PC-3 (cell line): ENCODE measurements at regions not wholly inside any gene's neighbourhood (a gene's known extent, or its start where the extent isn't known, plus 50 kb on each side); places are given as distances from the start of the nearest gene placed in this dataset.

ENCODE experiments used
- ATAC-seq: fragments of 200-7000 bp; cut with Tn5 transposase; 2 replicates; pipeline ENCODE4 v1.9.1; 2020; ENCODE audit warnings: mild to moderate bottlenecking, moderate library complexity
- BruUV-seq: library from RNA; stranded (reverse); fragments of 400-500 nt; replicated peaks from 2 replicates; lab custom pipeline; 2021; lab: Mats Ljungman, UMichigan
- CTCF ChIA-PET: fragments of 300-600 bp; sonication (Branson Sonifier 250); formaldehyde crosslinking; loops from one replicate; lab custom pipeline; 2022; ENCODE audit warnings: antibody characterized with exemption; lab: Charles Lee
- POLR2A ChIA-PET: fragments of 300-600 bp; sonication (Branson Sonifier 250); formaldehyde crosslinking; loops from one replicate; lab custom pipeline; 2022; ENCODE audit warnings: antibody characterized with exemption; ENCODE audit not compliant: unreplicated experiment; lab: Charles Lee
- DNase-seq: peaks from one replicate; pipeline ENCODE4 v3.0.0-alpha.2; 2015
- H2AFZ ChIP-seq: fragments of 300-600 bp; sonication (generic); 2 replicates; pipeline ENCODE4 v1.6.0; 2016; ENCODE audit warnings: antibody characterized with exemption, low read length
- H3F3A ChIP-seq: fragments of 300-600 bp; sonication (generic); one replicate; pipeline ENCODE4 v1.6.0; 2017; ENCODE audit warnings: antibody characterized with exemption, low read length, control low read depth, mild to moderate bottlenecking; ENCODE audit not compliant: unreplicated experiment
- H3K27ac ChIP-seq: fragments of 300-600 bp; sonication (generic); 2 replicates; pipeline ENCODE4 v1.5.1; 2016; ENCODE audit warnings: mild to moderate bottlenecking, low read length
- H3K27me3 ChIP-seq: fragments of 300-600 bp; sonication (generic); 2 replicates; pipeline ENCODE4 v1.6.1; 2016; ENCODE audit warnings: low read length, mixed read lengths
- H3K36me3 ChIP-seq: fragments of 300-600 bp; sonication (generic); 2 replicates; pipeline ENCODE4 v1.6.1; 2016; ENCODE audit warnings: low read depth, mixed run types, low read length, mixed read lengths
- H3K4me1 ChIP-seq: fragments of 300-600 bp; sonication (generic); 2 replicates; pipeline ENCODE4 v1.5.1; 2016; ENCODE audit warnings: low read length; ENCODE audit not compliant: insufficient read depth
- H3K4me2 ChIP-seq: fragments of 300-600 bp; sonication (generic); 2 replicates; pipeline ENCODE4 v1.6.0; 2016; ENCODE audit warnings: low read length
- H3K4me3 ChIP-seq: fragments of 300-600 bp; sonication (generic); 2 replicates; pipeline ENCODE4 v1.5.1; 2016; ENCODE audit warnings: mild to moderate bottlenecking, low read length, mixed read lengths
- H3K79me2 ChIP-seq: fragments of 300-600 bp; sonication (generic); 2 replicates; pipeline ENCODE4 v1.6.1; 2017; ENCODE audit warnings: low read length, mixed read lengths
- H3K9ac ChIP-seq: fragments of 300-600 bp; sonication (generic); 2 replicates; pipeline ENCODE4 v1.6.0; 2016; ENCODE audit warnings: mild to moderate bottlenecking, low read length
- H3K9me2 ChIP-seq: fragments of 300-600 bp; sonication (generic); replicated peaks from 2 replicates; pipeline ENCODE4 v1.6.1; 2016; ENCODE audit warnings: mixed run types, low read length, mixed read lengths
- H3K9me3 ChIP-seq: fragments of 300-600 bp; sonication (generic); 2 replicates; pipeline ENCODE4 v1.6.1; 2016; ENCODE audit warnings: low read length, mixed read lengths
- H4K20me1 ChIP-seq: fragments of 300-600 bp; sonication (generic); 2 replicates; pipeline ENCODE4 v1.6.1; 2016; ENCODE audit warnings: low read length, mixed read lengths
- EZH2 ChIP-seq: fragments of 300-600 bp; sonication (generic); IDR thresholded peaks from one replicate; pipeline ENCODE4 v1.6.1; 2017; ENCODE audit warnings: antibody characterized with exemption, mild to moderate bottlenecking, low read length; ENCODE audit not compliant: unreplicated experiment
- EZH2phosphoT487 ChIP-seq: fragments of 300-600 bp; sonication (generic); IDR thresholded peaks from 2 replicates; pipeline ENCODE4 v1.6.1; 2018; ENCODE audit warnings: mild to moderate bottlenecking, antibody characterized with exemption, low read length, borderline replicate concordance
- intact Hi-C: fragments of 100-400 bp; cut with micrococcal nuclease; formaldehyde crosslinking; loops from 2 replicates; pipeline ENCODE4 v1.9.0; 2023
- TF ChIP-seq, protein P1 (sequence below): fragments of 300-600 bp; sonication (generic); conservative IDR thresholded peaks from 2 replicates; pipeline ENCODE4 v1.5.1; 2017; ENCODE audit warnings: antibody characterized with exemption, low read depth, mild to moderate bottlenecking, low read length

DNA sequence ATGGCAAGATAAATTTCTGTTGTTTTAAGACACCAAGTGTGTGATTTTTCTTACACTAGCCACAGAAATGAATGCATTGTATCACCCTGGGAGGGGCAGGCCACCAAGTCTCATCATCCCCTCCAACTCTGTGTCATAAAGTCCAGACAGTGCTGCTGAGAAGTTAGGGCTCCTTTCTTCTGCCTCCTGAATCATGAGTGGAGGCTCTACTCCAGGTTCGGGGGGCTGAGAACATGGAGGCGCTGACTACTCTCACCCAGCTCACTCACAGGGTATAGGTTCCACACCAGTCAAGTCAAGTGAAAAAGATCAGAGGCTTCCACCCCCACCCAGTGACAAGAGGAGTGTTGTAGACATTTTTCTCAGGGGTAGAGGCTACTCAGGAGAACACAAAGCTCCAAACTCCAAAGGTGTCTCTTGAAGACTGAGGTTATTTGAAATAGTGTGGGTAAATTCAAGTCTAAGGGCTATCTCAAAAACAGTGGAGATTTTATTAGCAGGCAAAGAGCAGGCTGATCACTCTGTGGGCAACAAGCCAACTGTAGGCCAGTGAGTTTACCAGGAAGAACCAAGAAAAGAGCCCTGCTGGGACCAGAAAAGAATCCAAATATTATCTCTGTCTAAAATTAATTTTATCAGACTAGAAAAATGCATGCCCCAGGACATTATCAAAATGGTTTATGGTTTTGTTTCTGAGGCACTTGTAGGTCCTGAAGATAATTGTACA lies 118.6 kb upstream of the RET start:
- CTCF ChIA-PET, result no interaction called here

DNA sequence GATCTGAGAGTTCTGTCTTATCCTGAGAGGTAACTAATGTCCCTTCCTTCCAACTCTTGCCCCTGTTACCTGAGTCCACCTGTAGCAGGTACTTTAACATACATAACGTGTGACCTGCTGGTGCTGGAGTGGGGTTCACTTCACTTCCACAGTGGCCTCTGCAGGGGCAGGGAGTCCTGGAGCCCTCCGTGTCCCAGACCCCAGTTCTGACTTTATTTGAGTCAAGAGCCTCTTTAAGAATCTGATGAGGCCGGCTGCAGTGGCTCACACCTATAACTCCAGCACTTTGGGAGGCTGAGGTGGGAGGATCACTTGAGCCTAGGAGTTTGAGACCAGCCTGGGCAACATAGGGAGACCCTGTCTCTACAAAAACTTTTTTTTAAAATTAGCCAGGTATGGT lies 117.0 kb upstream of the RET start:
- Histone ChIP-seq H3K36me3 (no peaks in the 10 kb centered on the region), H3K9ac (no peak overlapping the region), H3K27ac (no peak overlapping the region), H2AFZ (no peak overlapping the region), H3K9me2 (no peaks in the 10 kb centered on the region), H3K4me2 (no peak overlapping the region), H3K4me3 (no peak overlapping the region), H3K79me2 (no peaks in the 10 kb centered on the region), H4K20me1 (no peaks in the 10 kb centered on the region), H3K27me3 (peaks cover 15% of the 10 kb centered on the region), H3F3A (no peaks in the 10 kb centered on the region), H3K9me3 (no peaks in the 10 kb centered on the region), H3K4me1 (peaks cover 13% of the 10 kb centered on the region)
- intact Hi-C loops, result no loop called here
- no TSS peak for BruUV-seq
- POLR2A ChIA-PET, result no interaction called here
- no peak for TF ChIP-seq EZH2
- no peak for TF ChIP-seq EZH2phosphoT487
- TF ChIP-seq, protein P1, sequence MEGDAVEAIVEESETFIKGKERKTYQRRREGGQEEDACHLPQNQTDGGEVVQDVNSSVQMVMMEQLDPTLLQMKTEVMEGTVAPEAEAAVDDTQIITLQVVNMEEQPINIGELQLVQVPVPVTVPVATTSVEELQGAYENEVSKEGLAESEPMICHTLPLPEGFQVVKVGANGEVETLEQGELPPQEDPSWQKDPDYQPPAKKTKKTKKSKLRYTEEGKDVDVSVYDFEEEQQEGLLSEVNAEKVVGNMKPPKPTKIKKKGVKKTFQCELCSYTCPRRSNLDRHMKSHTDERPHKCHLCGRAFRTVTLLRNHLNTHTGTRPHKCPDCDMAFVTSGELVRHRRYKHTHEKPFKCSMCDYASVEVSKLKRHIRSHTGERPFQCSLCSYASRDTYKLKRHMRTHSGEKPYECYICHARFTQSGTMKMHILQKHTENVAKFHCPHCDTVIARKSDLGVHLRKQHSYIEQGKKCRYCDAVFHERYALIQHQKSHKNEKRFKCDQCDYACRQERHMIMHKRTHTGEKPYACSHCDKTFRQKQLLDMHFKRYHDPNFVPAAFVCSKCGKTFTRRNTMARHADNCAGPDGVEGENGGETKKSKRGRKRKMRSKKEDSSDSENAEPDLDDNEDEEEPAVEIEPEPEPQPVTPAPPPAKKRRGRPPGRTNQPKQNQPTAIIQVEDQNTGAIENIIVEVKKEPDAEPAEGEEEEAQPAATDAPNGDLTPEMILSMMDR, result no peak
- DNase-seq (no peak), ATAC-seq (no peak)
- CTCF ChIA-PET, result no interaction called here

More for the DNA sequence above, 118.6 kb upstream of the RET start:
- no peak overlapping the region for H3K9ac ChIP-seq
- H3K27me3 ChIP-seq, result peaks cover 3% of the 10 kb centered on the region; the same call in 1 of the 2 replicates
- ATAC-seq (no peak), DNase-seq (peak; percentile 15)
- H3F3A ChIP-seq, result no peaks in the 10 kb centered on the region
- no peak overlapping the region for H3K4me2 ChIP-seq
- no peaks in the 10 kb centered on the region for H3K36me3 ChIP-seq
- H3K4me3 ChIP-seq, result no peak overlapping the region
- no peak overlapping the region for H3K27ac ChIP-seq
- POLR2A ChIA-PET, result no interaction called here
- H3K9me3 ChIP-seq, result no peaks in the 10 kb centered on the region
- no peak overlapping the region for H2AFZ ChIP-seq
- intact Hi-C loops, result no loop called here
- H3K9me2 ChIP-seq, result no peaks in the 10 kb centered on the region
- no peaks in the 10 kb centered on the region for H4K20me1 ChIP-seq
- no TSS peak for BruUV-seq
- TF ChIP-seq, protein P1, result no peak
- TF ChIP-seq EZH2phosphoT487, result no peak
- TF ChIP-seq EZH2, result no peak
- no peaks in the 10 kb centered on the region for H3K79me2 ChIP-seq
- peaks cover 13% of the 10 kb centered on the region for H3K4me1 ChIP-seq

DNA sequence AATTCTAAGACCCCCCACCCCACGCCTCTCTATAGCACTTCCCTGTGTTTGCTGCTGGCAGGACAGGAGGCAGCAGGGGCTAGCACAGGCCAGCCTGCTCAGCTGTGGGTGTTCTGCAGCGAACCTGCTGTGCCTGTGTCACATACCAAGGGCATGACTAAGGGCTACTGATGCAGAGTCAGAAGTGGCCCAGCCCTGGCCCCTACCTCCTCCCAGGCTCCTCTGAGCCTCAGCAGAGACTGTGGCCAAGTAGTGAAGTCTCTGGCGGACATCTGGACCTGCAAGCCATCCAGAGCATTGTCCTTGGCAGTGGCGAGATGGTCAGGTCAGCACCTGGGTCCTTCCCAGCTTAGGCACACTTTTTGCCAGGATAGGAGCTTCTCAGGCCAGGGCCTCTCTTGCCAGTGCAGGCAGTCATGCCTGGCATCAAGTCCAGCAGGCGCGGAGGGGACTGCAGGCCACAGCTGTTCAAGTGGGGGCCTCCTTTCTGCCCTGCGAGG lies 116.3 kb upstream of the RET start:
- DNase-seq, result peak; percentile 85
- Histone ChIP-seq H3K4me3 (no peak overlapping the region), H3K4me1 (peaks cover 13% of the 10 kb centered on the region), H3K9ac (no peak overlapping the region), H2AFZ (no peak overlapping the region), H3K27me3 (peaks cover 20% of the 10 kb centered on the region), H3K27ac (no peak overlapping the region), H4K20me1 (no peaks in the 10 kb centered on the region), H3K79me2 (no peaks in the 10 kb centered on the region), H3K9me2 (no peaks in the 10 kb centered on the region), H3F3A (no peaks in the 10 kb centered on the region), H3K9me3 (no peaks in the 10 kb centered on the region), H3K4me2 (peak overlapping the region; percentile 30; the same call in 1 of the 2 replicates), H3K36me3 (no peaks in the 10 kb centered on the region)
- CTCF ChIA-PET, result no interaction called here
- TF ChIP-seq EZH2, result no peak
- TF ChIP-seq, protein P1, result no peak
- intact Hi-C loops, result no loop called here
- POLR2A ChIA-PET, result no interaction called here
- peak; percentile 99 for ATAC-seq
- BruUV-seq, result no TSS peak
